MCF 10A (cell line): ENCODE measurements at regions not wholly inside any gene's neighbourhood (a gene's known extent, or its start where the extent isn't known, plus 50 kb on each side); places are given as distances from the start of the nearest gene placed in this dataset.
A peak's percentile ranks its signal among the peaks of the same experiment; 100 is the strongest.

ENCODE experiments used
- BruUV-seq: library from RNA; stranded (reverse); fragments of 400-500 nt; replicated peaks from 2 replicates; lab custom pipeline; 2021; lab: Mats Ljungman, UMichigan
- CTCF ChIA-PET: fragments of 300-600 bp; sonication (Branson Sonifier 250); formaldehyde crosslinking; extraction: SDS; loops from one replicate; lab custom pipeline; 2021; ENCODE audit warnings: antibody characterized with exemption, inconsistent platforms; lab: Yijun Ruan, JAX
- POLR2A ChIA-PET: fragments of 300-600, 350-650 bp; sonication (Branson Sonifier 250); formaldehyde crosslinking; extraction: SDS; loops from one replicate; lab custom pipeline; 2020; ENCODE audit warnings: antibody characterized with exemption, inconsistent platforms; lab: Yijun Ruan, JAX
- DNase-seq: peaks from one replicate; pipeline ENCODE4 v3.0.0-alpha.2; 2018; ENCODE audit not compliant: unreplicated experiment
- H3K27ac Mint-ChIP-seq: one replicate; pipeline ENCODE4 v1.8.0; 2022; ENCODE audit warnings: mild to moderate bottlenecking, low read depth, mixed read lengths; ENCODE audit not compliant: unreplicated experiment
- H3K27me3 Mint-ChIP-seq: one replicate; pipeline ENCODE4 v1.8.0; 2022; ENCODE audit warnings: mixed read lengths; ENCODE audit not compliant: insufficient read depth, unreplicated experiment
- H3K36me3 Mint-ChIP-seq: one replicate; pipeline ENCODE4 v1.8.0; 2022; ENCODE audit warnings: mild to moderate bottlenecking, moderate library complexity, mixed read lengths; ENCODE audit not compliant: insufficient read depth, unreplicated experiment
- H3K4me1 Mint-ChIP-seq: one replicate; pipeline ENCODE4 v1.8.0; 2022; ENCODE audit warnings: mixed read lengths; ENCODE audit not compliant: insufficient read depth, unreplicated experiment
- H3K4me3 Mint-ChIP-seq: one replicate; pipeline ENCODE4 v1.8.0; 2022; ENCODE audit warnings: mild to moderate bottlenecking, moderate library complexity, mixed read lengths; ENCODE audit not compliant: unreplicated experiment
- H3K9me3 Mint-ChIP-seq: one replicate; pipeline ENCODE4 v1.8.0; 2022; ENCODE audit warnings: mixed read lengths; ENCODE audit not compliant: unreplicated experiment
- CTCF ChIP-seq: fragments of 200-600 bp; IDR thresholded peaks from one replicate; pipeline ENCODE4 v1.8.0; 2022; ENCODE audit warnings: antibody characterized with exemption, mild to moderate bottlenecking; ENCODE audit not compliant: unreplicated experiment
- intact Hi-C: fragments of 100-400 bp; cut with micrococcal nuclease; formaldehyde crosslinking; loops from 2 replicates; pipeline ENCODE4 v1.14.1; 2022

- CTCF ChIA-PET, result interaction anchor here (0.6 to 1.4 kb wide), 2 partner anchors 14 to 386 kb away, joined by 3 to 4 read pairs; no protein-coding TSS in a partner anchor
- Mint-ChIP-seq H3K27me3 (no peaks in the 10 kb centered on the region), H3K9me3 (no peaks in the 10 kb centered on the region), H3K36me3 (peaks cover 49% of the 10 kb centered on the region), H3K27ac (no peak overlapping the region), H3K4me3 (peak overlapping the region; percentile 38), H3K4me1 (peaks cover 29% of the 10 kb centered on the region)
- DNase-seq, result peak; percentile 74
- no peak for TF ChIP-seq CTCF
- POLR2A ChIA-PET, result interaction anchor here (1.5 to 1.7 kb wide), 2 partner anchors 25 to 127 kb away, joined by 3 read pairs; no protein-coding TSS in a partner anchor
- intact Hi-C loops, result loop anchor here (1.0 to 10.0 kb wide), 4 partner anchors 26 to 379 kb away; no protein-coding TSS in a partner anchor
- no TSS peak for BruUV-seq
Observed at GRCh38 chr12:124385219-124385969, 90.5 kb downstream of the RFLNA start.

GRCh38 chr12:124384299-124384894, 89.5 kb downstream of the RFLNA start:
- CTCF ChIA-PET, result interaction anchor here (1.4 kb wide), 1 partner anchor 15 kb away, joined by 4 read pairs; no protein-coding TSS in a partner anchor
- POLR2A ChIA-PET, result interaction anchor here (0.8 to 1.7 kb wide), 3 partner anchors 9 to 128 kb away, joined by 3 read pairs; no protein-coding TSS in a partner anchor
- Mint-ChIP-seq H3K4me1 (peaks cover 29% of the 10 kb centered on the region), H3K36me3 (peaks cover 47% of the 10 kb centered on the region), H3K9me3 (no peaks in the 10 kb centered on the region), H3K27me3 (no peaks in the 10 kb centered on the region), H3K27ac (no peak overlapping the region), H3K4me3 (peak overlapping the region; percentile 16)
- intact Hi-C loops, result loop anchor here (10.0 kb wide), 3 partner anchors 130 to 380 kb away; no protein-coding TSS in a partner anchor
- BruUV-seq, result no TSS peak
- DNase-seq, result no peak
- no peak for TF ChIP-seq CTCF

GRCh38 chr12:124383028-124383427, 88.1 kb downstream of the RFLNA start:
- CTCF ChIA-PET, result no interaction called here

More at GRCh38 chr12:124383028-124383427, 88.1 kb downstream of the RFLNA start:
- peaks cover 60% of the 10 kb centered on the region for H3K36me3 Mint-ChIP-seq
- intact Hi-C loops, result loop anchor here (10.0 kb wide), 3 partner anchors 132 to 382 kb away; no protein-coding TSS in a partner anchor
- POLR2A ChIA-PET, result no interaction called here
- no peak for DNase-seq
- no peaks in the 10 kb centered on the region for H3K9me3 Mint-ChIP-seq
- no peak for TF ChIP-seq CTCF
- BruUV-seq, result no TSS peak
- peaks cover 26% of the 10 kb centered on the region for H3K4me1 Mint-ChIP-seq
- H3K4me3 Mint-ChIP-seq, result no peak overlapping the region
- H3K27ac Mint-ChIP-seq, result no peak overlapping the region
- H3K27me3 Mint-ChIP-seq, result no peaks in the 10 kb centered on the region
